DOHH2 (cell line): ENCODE measurements at regions not wholly inside any gene's neighbourhood (a gene's known extent, or its start where the extent isn't known, plus 50 kb on each side); places are given as distances from the start of the nearest gene placed in this dataset.

Experiments used
- CTCF ChIP-seq: fragments of 200-600 bp; sonication (generic); IDR thresholded peaks from one replicate; pipeline ENCODE4 v1.5.1; 2014; ENCODE audit warnings: antibody characterized with exemption, mild to moderate bottlenecking, low read depth, low read length; ENCODE audit not compliant: poor library complexity, severe bottlenecking
- EZH2phosphoT487 ChIP-seq: fragments of 200-600 bp; sonication (generic); IDR thresholded peaks from 2 replicates; pipeline ENCODE4 v1.6.1; 2017; ENCODE audit warnings: borderline replicate concordance, mild to moderate bottlenecking, antibody characterized with exemption, low read length, moderate library complexity, mixed read lengths

- no peak for TF ChIP-seq CTCF
- no peak for TF ChIP-seq EZH2phosphoT487
Measured at GRCh38 chr13:76745261-76746200, 140.7 kb downstream of the KCTD12 start.
